ENCODE measurements at regions not wholly inside any gene's neighbourhood (a gene's known extent, or its start where the extent isn't known, plus 50 kb on each side); places are given as distances from the start of the nearest gene placed in this dataset.

DNA sequence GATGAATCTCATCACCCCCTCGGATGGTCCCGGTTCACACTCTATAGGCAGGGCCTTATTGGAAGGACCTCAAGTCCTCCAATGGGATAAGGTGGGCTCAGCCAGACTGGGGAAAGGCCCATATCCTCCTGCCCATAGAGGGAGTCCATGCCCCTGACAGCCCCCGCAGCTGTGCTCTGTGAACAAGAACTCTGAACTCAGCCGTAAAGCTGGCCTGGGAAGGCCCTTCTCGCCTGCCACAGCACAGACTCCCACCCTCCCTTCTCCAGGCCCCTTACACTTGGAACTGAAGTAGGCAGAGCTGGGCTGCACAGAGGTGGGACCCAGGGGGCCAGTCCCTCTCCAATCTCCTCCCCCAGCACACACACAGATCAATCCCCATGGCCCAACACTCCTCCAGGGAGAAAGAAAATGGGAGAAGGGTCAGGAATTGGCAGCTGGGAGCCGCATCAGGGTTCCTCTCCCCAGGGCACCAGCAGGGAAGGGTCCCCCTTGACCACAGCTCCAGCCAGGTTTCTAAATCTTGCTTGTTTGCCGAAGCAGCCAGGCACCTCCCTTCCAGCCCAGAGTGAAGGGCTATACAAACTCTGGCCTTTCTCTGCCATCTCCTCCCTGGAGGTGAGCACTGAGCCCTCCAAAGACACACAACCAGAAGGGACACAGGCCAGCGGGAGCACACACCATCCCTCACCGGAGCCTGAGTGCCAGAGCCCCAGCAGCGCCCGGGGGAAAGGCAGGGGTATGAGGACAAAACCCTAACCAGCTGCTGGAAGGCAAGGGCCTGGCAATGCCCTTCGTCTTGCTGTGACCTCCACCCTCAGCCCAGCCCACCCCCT, 454.1 kb downstream of the SOX9 start:
- no peaks in the 10 kb centered on the region for H3K36me3 ChIP-seq
- no peak overlapping the region for H3K4me3 ChIP-seq
- H3K27me3 ChIP-seq: no peaks in the 10 kb centered on the region
- no peak overlapping the region for H3K27ac ChIP-seq
- intact Hi-C loops (cut with DNase I): no loop called here
- H3K4me1 ChIP-seq: no peaks in the 10 kb centered on the region
- no peak for DNase-seq (ENCODE audit: extremely low spot score in 2 of 2)
- TF ChIP-seq, protein P1, sequence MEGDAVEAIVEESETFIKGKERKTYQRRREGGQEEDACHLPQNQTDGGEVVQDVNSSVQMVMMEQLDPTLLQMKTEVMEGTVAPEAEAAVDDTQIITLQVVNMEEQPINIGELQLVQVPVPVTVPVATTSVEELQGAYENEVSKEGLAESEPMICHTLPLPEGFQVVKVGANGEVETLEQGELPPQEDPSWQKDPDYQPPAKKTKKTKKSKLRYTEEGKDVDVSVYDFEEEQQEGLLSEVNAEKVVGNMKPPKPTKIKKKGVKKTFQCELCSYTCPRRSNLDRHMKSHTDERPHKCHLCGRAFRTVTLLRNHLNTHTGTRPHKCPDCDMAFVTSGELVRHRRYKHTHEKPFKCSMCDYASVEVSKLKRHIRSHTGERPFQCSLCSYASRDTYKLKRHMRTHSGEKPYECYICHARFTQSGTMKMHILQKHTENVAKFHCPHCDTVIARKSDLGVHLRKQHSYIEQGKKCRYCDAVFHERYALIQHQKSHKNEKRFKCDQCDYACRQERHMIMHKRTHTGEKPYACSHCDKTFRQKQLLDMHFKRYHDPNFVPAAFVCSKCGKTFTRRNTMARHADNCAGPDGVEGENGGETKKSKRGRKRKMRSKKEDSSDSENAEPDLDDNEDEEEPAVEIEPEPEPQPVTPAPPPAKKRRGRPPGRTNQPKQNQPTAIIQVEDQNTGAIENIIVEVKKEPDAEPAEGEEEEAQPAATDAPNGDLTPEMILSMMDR (IDR thresholded peaks at IDR 0.05): no peak
- TF ChIP-seq POLR2AphosphoS5 (IDR thresholded peaks at IDR 0.05; ENCODE audit: insufficient read depth in 1 of 2, low read depth in 1 of 2) (no peak), POLR2A (IDR thresholded peaks at IDR 0.05) (no peak)
- H3K9me3 ChIP-seq: no peaks in the 10 kb centered on the region

DNA sequence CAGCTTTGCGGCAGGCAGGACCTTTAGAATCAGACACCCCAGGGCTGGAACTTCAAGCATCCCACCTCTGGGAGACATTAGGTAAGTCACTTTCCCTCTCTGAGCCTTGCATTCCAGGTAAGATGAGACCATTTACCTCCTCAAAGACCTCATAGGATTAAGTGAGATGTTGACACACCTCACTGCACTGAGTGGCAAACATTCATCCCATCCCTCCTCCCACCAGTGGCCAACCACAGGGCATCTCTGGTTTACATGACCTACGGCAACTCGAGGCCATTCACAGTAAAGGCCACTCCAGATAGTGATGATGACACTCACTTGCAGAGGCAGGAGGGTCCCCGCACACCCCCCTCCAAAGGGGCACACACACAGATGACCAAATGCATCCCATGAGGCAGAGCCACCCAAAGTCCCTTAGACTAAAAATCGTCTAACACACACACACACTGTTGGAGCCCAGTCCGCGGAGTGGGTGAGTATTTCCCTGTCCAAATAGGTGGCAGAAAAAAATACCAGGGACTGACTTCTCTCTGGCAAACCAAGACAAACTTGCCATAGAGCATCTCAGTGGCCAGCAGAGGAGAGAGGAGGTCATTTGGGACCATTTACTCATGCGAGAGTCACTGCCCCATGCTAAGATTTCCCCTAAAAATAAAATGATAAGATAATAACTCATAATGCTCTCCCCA, 454.9 kb downstream of the SOX9 start:
- no peak overlapping the region for H3K4me3 ChIP-seq
- H3K27me3 ChIP-seq: no peaks in the 10 kb centered on the region
- no peaks in the 10 kb centered on the region for H3K36me3 ChIP-seq
- no peak for DNase-seq (ENCODE audit: extremely low spot score in 2 of 2)
- H3K9me3 ChIP-seq: no peaks in the 10 kb centered on the region
- TF ChIP-seq, protein P1 (IDR thresholded peaks at IDR 0.05): no peak
- no peak for TF ChIP-seq POLR2AphosphoS5 (IDR thresholded peaks at IDR 0.05; ENCODE audit: insufficient read depth in 1 of 2, low read depth in 1 of 2)
- no peak overlapping the region for H3K27ac ChIP-seq
- intact Hi-C loops (cut with DNase I): no loop called here
- no peaks in the 10 kb centered on the region for H3K4me1 ChIP-seq

DNA sequence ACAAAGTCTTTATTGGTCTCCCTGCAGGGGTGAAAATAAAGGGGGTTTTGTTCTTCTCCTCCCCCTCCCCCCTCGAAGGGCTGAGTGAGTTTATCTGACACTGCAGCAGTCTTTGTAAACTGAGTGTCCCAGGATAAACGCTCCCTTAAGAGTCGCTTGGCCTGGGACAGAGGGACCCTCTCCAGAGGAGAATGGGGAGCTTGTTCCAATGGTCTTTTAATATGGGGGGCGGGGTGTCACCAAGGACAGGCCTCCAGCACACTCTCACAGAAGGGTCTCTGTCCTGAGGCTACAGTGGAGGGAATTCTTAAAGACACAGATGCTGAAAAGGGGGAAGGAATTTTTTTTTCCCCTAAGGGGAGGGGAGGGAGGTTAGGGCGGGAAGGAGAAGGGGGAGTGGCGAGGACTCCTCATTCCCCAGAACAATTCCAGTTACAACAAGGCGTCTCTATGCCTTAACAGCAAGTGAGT, 455.5 kb downstream of the SOX9 start:
- no peaks in the 10 kb centered on the region for H3K9me3 ChIP-seq
- no peak overlapping the region for H3K4me3 ChIP-seq
- no peaks in the 10 kb centered on the region for H3K4me1 ChIP-seq
- no peaks in the 10 kb centered on the region for H3K27me3 ChIP-seq
- DNase-seq (ENCODE audit: extremely low spot score in 2 of 2): no peak
- no peak overlapping the region for H3K27ac ChIP-seq
- intact Hi-C loops (cut with DNase I): no loop called here
- H3K36me3 ChIP-seq: no peaks in the 10 kb centered on the region
- TF ChIP-seq POLR2A (IDR thresholded peaks at IDR 0.05) (no peak), POLR2AphosphoS5 (IDR thresholded peaks at IDR 0.05; ENCODE audit: insufficient read depth in 1 of 2, low read depth in 1 of 2) (no peak)
- TF ChIP-seq, protein P1 (IDR thresholded peaks at IDR 0.05): no peak

DNA sequence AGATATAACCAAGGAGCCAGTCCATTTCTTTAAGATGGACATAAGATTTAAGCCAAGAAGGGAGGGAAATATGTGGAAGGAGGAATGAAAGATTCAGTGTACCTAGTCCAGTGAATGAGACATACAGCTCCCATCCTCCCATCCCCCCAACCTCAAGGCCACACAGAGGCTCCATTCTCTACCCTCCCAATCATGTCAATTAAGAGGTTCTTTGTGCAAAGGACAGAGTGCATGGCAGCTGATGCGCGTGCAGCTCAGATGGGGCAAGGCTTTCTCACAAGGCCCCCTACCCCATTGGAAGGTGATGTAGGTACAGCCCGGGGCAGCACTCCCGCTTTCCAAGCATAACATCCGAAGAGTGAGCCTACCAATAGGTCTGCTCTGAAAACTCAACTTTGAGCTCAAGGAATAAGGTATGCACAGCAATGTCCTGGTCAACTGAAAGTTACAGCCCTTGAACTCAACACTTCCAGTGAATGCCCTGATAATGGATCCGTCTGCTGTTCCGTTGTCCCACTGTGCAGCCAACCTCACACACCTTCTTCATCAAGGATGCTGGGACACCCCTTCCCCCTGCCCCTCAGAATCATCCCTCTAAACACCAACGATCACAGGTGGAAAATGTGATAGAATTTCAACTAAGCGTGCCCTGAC, 458.1 kb downstream of the SOX9 start:
- Histone ChIP-seq H3K4me1 (no peaks in the 10 kb centered on the region), H3K36me3 (no peaks in the 10 kb centered on the region), H3K9me3 (no peaks in the 10 kb centered on the region), H3K27ac (no peak overlapping the region), H3K4me3 (no peak overlapping the region), H3K27me3 (no peaks in the 10 kb centered on the region)
- intact Hi-C loops (cut with DNase I): loop anchor here (1.0 kb wide), 1 partner anchor 10 kb away; no protein-coding TSS in a partner anchor
- TF ChIP-seq POLR2A (IDR thresholded peaks at IDR 0.05): no peak
- TF ChIP-seq, protein P1 (IDR thresholded peaks at IDR 0.05): no peak
- TF ChIP-seq POLR2AphosphoS5 (IDR thresholded peaks at IDR 0.05; ENCODE audit: insufficient read depth in 1 of 2, low read depth in 1 of 2): no peak
- no peak for DNase-seq (ENCODE audit: extremely low spot score in 2 of 2)

All from vagina (tissue), 2 donors.